Superior temporal gyrus (tissue), 1 donor: ENCODE measurements at regions not wholly inside any gene's neighbourhood (a gene's known extent, or its start where the extent isn't known, plus 50 kb on each side); places are given as distances from the start of the nearest gene placed in this dataset.
A peak's percentile ranks its signal among the peaks of the same experiment; 100 is the strongest.
"Not testable (repeated sequence)": the region's sequence is repeated elsewhere in the genome, so short reads cannot be mapped to it uniquely, and the experiment has no call there.

Experiments
- DNase-seq: peaks from one replicate; pipeline ENCODE4 v3.0.0-alpha.2; 2016; ENCODE audit errors: extremely low spot score

- no peak for DNase-seq
Observed at GRCh38 chr5:15334551-15335266, 165.3 kb upstream of the FBXL7 start.

GRCh38 chr5:15333091-15333490, 166.9 kb upstream of the FBXL7 start:
- no peak for DNase-seq

- no peak for DNase-seq
Observed at GRCh38 chr5:15326932-15327331, 173.0 kb upstream of the FBXL7 start.

- no peak for DNase-seq
Observed at GRCh38 chr5:15326471-15326870, 173.5 kb upstream of the FBXL7 start.

- no peak for DNase-seq
Observed at GRCh38 chr5:15322421-15322820, 177.6 kb upstream of the FBXL7 start.

GRCh38 chr5:15321776-15322175, 178.2 kb upstream of the FBXL7 start:
- DNase-seq: no peak

GRCh38 chr5:15320871-15321270, 179.1 kb upstream of the FBXL7 start:
- peak; percentile 76 for DNase-seq

GRCh38 chr5:15304914-15305834, 194.8 kb upstream of the FBXL7 start:
- DNase-seq: no peak

- no peak for DNase-seq
Observed at GRCh38 chr5:15304066-15304731, 195.8 kb upstream of the FBXL7 start.

- DNase-seq: no peak
Observed at GRCh38 chr5:15300141-15300540, 199.8 kb upstream of the FBXL7 start.

- no peak for DNase-seq
Observed at GRCh38 chr5:15290953-15291352, 209.0 kb upstream of the FBXL7 start.

GRCh38 chr5:15286650-15287049, 213.3 kb upstream of the FBXL7 start:
- peak; percentile 75 for DNase-seq

- peak; percentile 42 for DNase-seq
Observed at GRCh38 chr5:15285901-15286583, 213.9 kb upstream of the FBXL7 start.

- no peak for DNase-seq
Observed at GRCh38 chr5:15284706-15285105, 215.3 kb upstream of the FBXL7 start.

- DNase-seq: no peak
Observed at GRCh38 chr5:15283076-15283475, 216.9 kb upstream of the FBXL7 start.

- no peak for DNase-seq
Observed at GRCh38 chr5:15282611-15283010, 217.4 kb upstream of the FBXL7 start.

- DNase-seq: not testable (repeated sequence)
Observed at GRCh38 chr5:15271596-15271995, 228.4 kb upstream of the FBXL7 start.

GRCh38 chr5:15267966-15268365, 232.0 kb upstream of the FBXL7 start:
- DNase-seq: no peak

GRCh38 chr5:15266841-15267240, 233.1 kb upstream of the FBXL7 start:
- DNase-seq: no peak

GRCh38 chr5:15266229-15266628, 233.8 kb upstream of the FBXL7 start:
- no peak for DNase-seq

GRCh38 chr5:15263942-15264341, 236.0 kb upstream of the FBXL7 start:
- DNase-seq: no peak

- DNase-seq: no peak
Observed at GRCh38 chr5:15263406-15263805, 236.6 kb upstream of the FBXL7 start.
